HepG2 (cell line): ENCODE measurements at regions not wholly inside any gene's neighbourhood (a gene's known extent, or its start where the extent isn't known, plus 50 kb on each side); places are given as distances from the start of the nearest gene placed in this dataset.

Experiments
- BCL6 ChIP-seq: IDR thresholded peaks from 2 replicates; pipeline ENCODE4 v1.6.1; 2016; ENCODE audit warnings: missing genetic modification reagents, missing compliant biosample characterization
- HBP1 ChIP-seq: IDR thresholded peaks from 2 replicates; pipeline ENCODE4 v1.6.1; 2016; ENCODE audit warnings: low read depth, control low read depth
- HOXA7 ChIP-seq: sonication (generic); formaldehyde crosslinking; IDR thresholded peaks from 2 replicates; pipeline ENCODE4 v1.8.1; 2022; ENCODE audit warnings: mild to moderate bottlenecking, missing genetic modification reagents, moderate library complexity
- IKZF5 ChIP-seq: IDR thresholded peaks from 2 replicates; pipeline ENCODE4 v1.6.1; 2018; ENCODE audit warnings: missing genetic modification reagents, mild to moderate bottlenecking, missing compliant biosample characterization
- MNT ChIP-seq: fragments of 450-650 bp; IDR thresholded peaks from 2 replicates; pipeline ENCODE4 v1.6.1; 2016
- RARA ChIP-seq: IDR thresholded peaks from 2 replicates; pipeline ENCODE4 v1.6.1; 2016; ENCODE audit warnings: missing genetic modification reagents, missing compliant biosample characterization
- SP2 ChIP-seq: sonication (generic); formaldehyde crosslinking; IDR thresholded peaks from 2 replicates; pipeline ENCODE4 v1.5.1; 2020; ENCODE audit warnings: mild to moderate bottlenecking, missing genetic modification reagents
- ZC3H13 ChIP-seq: sonication (generic); formaldehyde crosslinking; IDR thresholded peaks from 2 replicates; pipeline ENCODE4 v1.8.1; 2023; ENCODE audit warnings: mild to moderate bottlenecking, missing genetic modification reagents, moderate library complexity
- ZNF431 ChIP-seq: sonication (generic); formaldehyde crosslinking; IDR thresholded peaks from 2 replicates; pipeline ENCODE4 v1.9.0; 2022; ENCODE audit warnings: missing genetic modification reagents, low read depth, mild to moderate bottlenecking, borderline replicate concordance
- ZNF605 ChIP-seq: sonication (generic); formaldehyde crosslinking; IDR thresholded peaks from 2 replicates; pipeline ENCODE4 v1.8.0; 2022; ENCODE audit warnings: mild to moderate bottlenecking, missing genetic modification reagents
- ZNF780A ChIP-seq: sonication (generic); formaldehyde crosslinking; IDR thresholded peaks from 2 replicates; pipeline ENCODE4 v1.8.0; 2022; ENCODE audit warnings: mild to moderate bottlenecking, missing genetic modification reagents, moderate library complexity
- ZNF891 ChIP-seq: sonication (generic); formaldehyde crosslinking; IDR thresholded peaks from 2 replicates; pipeline ENCODE4 v1.5.0; 2020; ENCODE audit warnings: mild to moderate bottlenecking, missing genetic modification reagents

DNA sequence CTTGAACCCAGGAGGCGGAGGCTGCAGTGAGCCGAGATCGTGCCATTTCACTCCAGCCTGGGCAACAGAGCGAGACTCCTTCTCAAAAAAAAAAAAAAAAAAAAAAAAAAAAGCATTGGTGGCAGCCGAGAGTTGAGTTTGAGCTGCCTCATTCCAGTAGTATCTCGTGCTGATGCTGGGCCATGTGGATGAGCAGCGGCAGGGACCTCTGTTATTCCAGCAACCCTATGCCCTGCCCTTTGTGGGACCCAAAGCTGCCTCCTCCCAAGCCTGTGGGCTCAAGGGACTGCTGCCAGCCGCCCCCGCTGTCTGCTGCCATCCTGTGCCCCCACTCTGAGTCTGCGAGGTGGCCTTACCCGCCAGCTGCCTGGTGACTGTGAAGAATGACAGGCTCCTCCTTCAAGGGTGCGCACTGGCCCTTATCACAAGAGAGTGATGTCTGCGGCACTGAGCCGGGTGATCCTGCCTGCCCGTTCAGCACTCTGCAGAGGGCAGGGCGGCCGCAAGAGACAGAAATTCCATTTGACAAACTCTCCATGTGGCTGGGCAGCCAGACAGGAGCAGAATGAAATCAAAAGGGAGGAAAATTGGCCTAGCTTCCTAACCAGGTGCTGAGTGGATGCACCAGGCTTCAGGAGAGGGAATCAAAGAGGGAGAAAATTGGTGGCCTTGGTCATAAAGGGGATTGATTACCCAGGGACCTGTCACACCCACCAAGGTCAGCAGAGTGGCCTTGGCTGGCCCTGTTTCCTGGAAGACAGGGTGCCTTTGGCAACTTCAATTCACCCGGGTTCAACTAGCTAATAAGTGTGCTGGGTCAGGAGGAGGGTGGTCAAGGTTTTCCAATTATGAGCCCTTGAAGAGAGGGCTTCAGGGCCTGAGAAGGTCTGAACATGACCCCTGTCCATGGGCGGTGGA lies 65.3 kb upstream of the ZMIZ1 start (continued):
- TF ChIP-seq MNT (no peak), ZNF780A (CRISPR knock-in tag) (no peak), ZNF431 (no peak), BCL6 (CRISPR knock-in tag) (peak; percentile 92), ZC3H13 (no peak), SP2 (no peak), RARA (peak; percentile 84), ZNF605 (CRISPR knock-in tag) (no peak), HOXA7 (CRISPR knock-in tag) (no peak), HBP1 (CRISPR knock-in tag) (no peak), IKZF5 (CRISPR knock-in tag) (no peak), ZNF891 (CRISPR knock-in tag) (no peak)
